ENCODE measurements at regions not wholly inside any gene's neighbourhood (a gene's known extent, or its start where the extent isn't known, plus 50 kb on each side); places are given as distances from the start of the nearest gene placed in this dataset.
"Not testable (repeated sequence)": the region's sequence is repeated elsewhere in the genome, so short reads cannot be mapped to it uniquely, and the experiment has no call there.

- POLR2A ChIA-PET; H3K27me3 Mint-ChIP-seq; H3K27me3 ChIP-seq (replicated peaks in 1 of 2; ENCODE audit: control insufficient read depth in 2 of 2, extremely low read depth in 1 of 2, insufficient read depth in 2 of 2, low read length in 1 of 2); H3K4me1 ChIP-seq (ENCODE audit: control insufficient read depth in 1 of 2, extremely low read depth in 1 of 2, insufficient read depth in 2 of 2, low read length in 2 of 2); H3K4me3 Mint-ChIP-seq; H3K9me3 ChIP-seq; H3K4me1 Mint-ChIP-seq; DNase-seq; CTCF ChIA-PET; H3K4me3 ChIP-seq (ENCODE audit: control insufficient read depth in 1 of 2, extremely low read depth in 1 of 2, low read length in 1 of 2); H3K36me3 ChIP-seq (ENCODE audit: control insufficient read depth in 2 of 2, extremely low read depth in 1 of 2, insufficient read depth in 1 of 2, low read length in 1 of 2); H3K9me3 Mint-ChIP-seq; H3K27ac ChIP-seq (ENCODE audit: low read length); ATAC-seq (replicated peaks in 1 of 4); H3K27ac Mint-ChIP-seq; H3K36me3 Mint-ChIP-seq: not testable (repeated sequence)
- WGBS (ENCODE audit: insufficient coverage): 93% methylated on average over 33 of the region's 45 CpGs
These were observed 76.9 kb upstream of the TCF4 start for GRCh38 chr18:55664758-55665400.

GRCh38 chr18:55663891-55664290, 75.9 kb upstream of the TCF4 start:
- no peaks in the 10 kb centered on the region for H3K4me1 Mint-ChIP-seq
- ChIA-PET POLR2A (no interaction called here), CTCF (no interaction called here)
- DNase-seq (no peak), ATAC-seq (replicated peaks in 1 of 4) (no peak)
- no peaks in the 10 kb centered on the region for H3K9me3 ChIP-seq
- H3K4me3 ChIP-seq (ENCODE audit: control insufficient read depth in 1 of 2, extremely low read depth in 1 of 2, low read length in 1 of 2): no peak overlapping the region
- peaks cover 0 to 7% (median 4%) of the 10 kb centered on the region in 3 donors for H3K9me3 Mint-ChIP-seq
- no peaks in the 10 kb centered on the region for H3K27me3 ChIP-seq (replicated peaks in 1 of 2; ENCODE audit: control insufficient read depth in 2 of 2, extremely low read depth in 1 of 2, insufficient read depth in 2 of 2, low read length in 1 of 2)
- no peaks in the 10 kb centered on the region for H3K36me3 Mint-ChIP-seq
- WGBS (ENCODE audit: insufficient coverage): 100% methylated on average over 3 of the region's 4 CpGs
- no peak overlapping the region for H3K27ac Mint-ChIP-seq
- no peaks in the 10 kb centered on the region for H3K36me3 ChIP-seq (ENCODE audit: control insufficient read depth in 2 of 2, extremely low read depth in 1 of 2, insufficient read depth in 1 of 2, low read length in 1 of 2)
- H3K27me3 Mint-ChIP-seq: no peaks in the 10 kb centered on the region
- no peak overlapping the region for H3K4me3 Mint-ChIP-seq
- no peaks in the 10 kb centered on the region for H3K4me1 ChIP-seq (ENCODE audit: control insufficient read depth in 1 of 2, extremely low read depth in 1 of 2, insufficient read depth in 2 of 2, low read length in 2 of 2)
- no peak overlapping the region for H3K27ac ChIP-seq (ENCODE audit: low read length)

- no peaks in the 10 kb centered on the region for H3K4me1 ChIP-seq (ENCODE audit: control insufficient read depth in 1 of 2, extremely low read depth in 1 of 2, insufficient read depth in 2 of 2, low read length in 2 of 2)
- ChIA-PET POLR2A (no interaction called here), CTCF (no interaction called here)
- no peak overlapping the region for H3K4me3 ChIP-seq (ENCODE audit: control insufficient read depth in 1 of 2, extremely low read depth in 1 of 2, low read length in 1 of 2)
- Mint-ChIP-seq H3K27me3 (no peaks in the 10 kb centered on the region), H3K9me3 (peaks cover 0 to 2% (median 0%) of the 10 kb centered on the region in 3 donors), H3K4me1 (no peaks in the 10 kb centered on the region), H3K4me3 (no peak overlapping the region), H3K27ac (no peak overlapping the region), H3K36me3 (no peaks in the 10 kb centered on the region)
- DNase-seq (no peak), ATAC-seq (replicated peaks in 1 of 4) (no peak)
- H3K36me3 ChIP-seq (ENCODE audit: control insufficient read depth in 2 of 2, extremely low read depth in 1 of 2, insufficient read depth in 1 of 2, low read length in 1 of 2): no peaks in the 10 kb centered on the region
- no CpG with 5 or more reads among the region's 2 CpGs for WGBS (ENCODE audit: insufficient coverage)
- no peaks in the 10 kb centered on the region for H3K27me3 ChIP-seq (replicated peaks in 1 of 2; ENCODE audit: control insufficient read depth in 2 of 2, extremely low read depth in 1 of 2, insufficient read depth in 2 of 2, low read length in 1 of 2)
- H3K27ac ChIP-seq (ENCODE audit: low read length): no peak overlapping the region
- no peaks in the 10 kb centered on the region for H3K9me3 ChIP-seq
These were observed 70.6 kb upstream of the TCF4 start for GRCh38 chr18:55658598-55658997.

- no peaks in the 10 kb centered on the region for H3K9me3 ChIP-seq
These were observed 69.8 kb upstream of the TCF4 start for GRCh38 chr18:55657572-55658331.

DNA sequence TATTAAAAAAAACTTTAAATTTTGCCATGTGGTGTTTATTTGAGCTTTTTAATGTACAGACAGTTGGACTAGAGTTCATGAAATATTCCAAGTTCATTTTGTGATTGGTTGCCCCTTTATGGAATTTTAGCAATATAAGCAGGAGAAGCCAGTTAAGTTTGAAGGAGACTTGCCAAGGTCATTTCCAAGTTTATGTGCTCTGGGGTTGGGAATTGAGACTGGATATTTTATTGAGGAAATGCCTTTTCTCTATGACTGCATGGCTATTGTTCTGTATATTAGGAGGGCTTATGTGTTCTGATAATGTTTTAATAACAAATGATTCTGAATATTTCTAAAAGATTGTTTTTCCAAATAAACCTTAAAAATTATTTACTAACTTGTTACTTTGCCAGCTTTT, 67.0 kb upstream of the TCF4 start:
- no peaks in the 10 kb centered on the region for H3K36me3 Mint-ChIP-seq
- DNase-seq (no peak), ATAC-seq (replicated peaks in 1 of 4) (no peak)
- CTCF ChIA-PET: no interaction called here
- no peaks in the 10 kb centered on the region for H3K27me3 Mint-ChIP-seq
- H3K9me3 ChIP-seq: no peaks in the 10 kb centered on the region
- H3K4me3 ChIP-seq (ENCODE audit: control insufficient read depth in 1 of 2, extremely low read depth in 1 of 2, low read length in 1 of 2): no peak overlapping the region
- H3K4me1 Mint-ChIP-seq: no peaks in the 10 kb centered on the region
- peaks cover 0 to 9% (median 8%) of the 10 kb centered on the region in 3 donors for H3K9me3 Mint-ChIP-seq
- H3K27ac Mint-ChIP-seq: no peak overlapping the region
- no peak overlapping the region for H3K4me3 Mint-ChIP-seq
- H3K27me3 ChIP-seq (replicated peaks in 1 of 2; ENCODE audit: control insufficient read depth in 2 of 2, extremely low read depth in 1 of 2, insufficient read depth in 2 of 2, low read length in 1 of 2): no peaks in the 10 kb centered on the region
- H3K27ac ChIP-seq (ENCODE audit: low read length): no peak overlapping the region
- no peaks in the 10 kb centered on the region for H3K4me1 ChIP-seq (ENCODE audit: control insufficient read depth in 1 of 2, extremely low read depth in 1 of 2, insufficient read depth in 2 of 2, low read length in 2 of 2)
- no peaks in the 10 kb centered on the region for H3K36me3 ChIP-seq (ENCODE audit: control insufficient read depth in 2 of 2, extremely low read depth in 1 of 2, insufficient read depth in 1 of 2, low read length in 1 of 2)
- POLR2A ChIA-PET: no interaction called here

More at GRCh38 chr18:55657572-55658331, 69.8 kb upstream of the TCF4 start:
- no peak overlapping the region for H3K4me3 Mint-ChIP-seq
- no peaks in the 10 kb centered on the region for H3K27me3 Mint-ChIP-seq
- Histone ChIP-seq H3K27ac (ENCODE audit: low read length) (no peak overlapping the region), H3K4me1 (ENCODE audit: control insufficient read depth in 1 of 2, extremely low read depth in 1 of 2, insufficient read depth in 2 of 2, low read length in 2 of 2) (no peaks in the 10 kb centered on the region), H3K4me3 (ENCODE audit: control insufficient read depth in 1 of 2, extremely low read depth in 1 of 2, low read length in 1 of 2) (no peak overlapping the region), H3K36me3 (ENCODE audit: control insufficient read depth in 2 of 2, extremely low read depth in 1 of 2, insufficient read depth in 1 of 2, low read length in 1 of 2) (no peaks in the 10 kb centered on the region), H3K27me3 (replicated peaks in 1 of 2; ENCODE audit: control insufficient read depth in 2 of 2, extremely low read depth in 1 of 2, insufficient read depth in 2 of 2, low read length in 1 of 2) (no peaks in the 10 kb centered on the region)
- POLR2A ChIA-PET: no interaction called here
- DNase-seq: no peak
- H3K36me3 Mint-ChIP-seq: no peaks in the 10 kb centered on the region
- ATAC-seq (replicated peaks in 1 of 4): no peak
- CTCF ChIA-PET: no interaction called here
- peaks cover 0 to 4% (median 0%) of the 10 kb centered on the region in 3 donors for H3K9me3 Mint-ChIP-seq
- H3K27ac Mint-ChIP-seq: no peak overlapping the region
- 27% methylated on average over 2 of the region's 4 CpGs for WGBS (ENCODE audit: insufficient coverage)
- no peaks in the 10 kb centered on the region for H3K4me1 Mint-ChIP-seq

GRCh38 chr18:55651236-55651635, 63.2 kb upstream of the TCF4 start:
- ATAC-seq (replicated peaks in 1 of 4): no peak
- DNase-seq: no peak
- H3K4me3 Mint-ChIP-seq: no peak overlapping the region
- no peaks in the 10 kb centered on the region for H3K4me1 ChIP-seq (ENCODE audit: control insufficient read depth in 1 of 2, extremely low read depth in 1 of 2, insufficient read depth in 2 of 2, low read length in 2 of 2)
- no peaks in the 10 kb centered on the region for H3K36me3 ChIP-seq (ENCODE audit: control insufficient read depth in 2 of 2, extremely low read depth in 1 of 2, insufficient read depth in 1 of 2, low read length in 1 of 2)
- no peaks in the 10 kb centered on the region for H3K27me3 Mint-ChIP-seq
- H3K36me3 Mint-ChIP-seq: no peaks in the 10 kb centered on the region
- no peak overlapping the region for H3K4me3 ChIP-seq (ENCODE audit: control insufficient read depth in 1 of 2, extremely low read depth in 1 of 2, low read length in 1 of 2)
- no peaks in the 10 kb centered on the region for H3K27me3 ChIP-seq (replicated peaks in 1 of 2; ENCODE audit: control insufficient read depth in 2 of 2, extremely low read depth in 1 of 2, insufficient read depth in 2 of 2, low read length in 1 of 2)
- H3K9me3 ChIP-seq: no peaks in the 10 kb centered on the region
- H3K27ac ChIP-seq (ENCODE audit: low read length): no peak overlapping the region
- H3K9me3 Mint-ChIP-seq: peaks cover 0 to 9% (median 8%) of the 10 kb centered on the region in 3 donors
- no peak overlapping the region for H3K27ac Mint-ChIP-seq
- no CpG with 5 or more reads among the region's 1 CpG for WGBS (ENCODE audit: insufficient coverage)
- H3K4me1 Mint-ChIP-seq: no peaks in the 10 kb centered on the region
- POLR2A ChIA-PET: no interaction called here
- CTCF ChIA-PET: no interaction called here
